PFSK-1 (cell line): ENCODE measurements at regions not wholly inside any gene's neighbourhood (a gene's known extent, or its start where the extent isn't known, plus 50 kb on each side); places are given as distances from the start of the nearest gene placed in this dataset.

Experiments
- POLR2AphosphoS5 ChIP-seq: IDR thresholded peaks from 2 replicates; pipeline ENCODE4 v1.6.1; 2012; ENCODE audit warnings: low read depth, mild to moderate bottlenecking, control low read depth, low read length, moderate library complexity
- TAF1 ChIP-seq: IDR thresholded peaks from 2 replicates; pipeline ENCODE4 v1.6.1; 2012; ENCODE audit warnings: low read length, control low read depth, borderline replicate concordance; ENCODE audit not compliant: insufficient read depth

GRCh38 chr18:995629-996028 lies 91.0 kb downstream of the ADCYAP1 start:
- TF ChIP-seq TAF1 (no peak), POLR2AphosphoS5 (no peak)
